H9 (cell line): ENCODE measurements at regions not wholly inside any gene's neighbourhood (a gene's known extent, or its start where the extent isn't known, plus 50 kb on each side); places are given as distances from the start of the nearest gene placed in this dataset.

Experiments
- DNase-seq: peaks from one replicate; pipeline ENCODE4 v3.0.0-alpha.2; 2017
- H2AFZ ChIP-seq: one replicate; pipeline ENCODE4 v1.6.1; 2013; ENCODE audit warnings: mild to moderate bottlenecking, low read length, control low read depth, moderate library complexity
- H2AK5ac ChIP-seq: 2 replicates; pipeline ENCODE4 v1.6.1; 2013; ENCODE audit warnings: low read length, control low read depth, mixed read lengths; ENCODE audit not compliant: insufficient read length
- H2BK120ac ChIP-seq: one replicate; pipeline ENCODE4 v1.6.1; 2013; ENCODE audit warnings: low read depth, mild to moderate bottlenecking, low read length, control low read depth, inconsistent platforms; ENCODE audit not compliant: poor library complexity, severe bottlenecking
- H2BK12ac ChIP-seq: 2 replicates; pipeline ENCODE4 v1.6.1; 2013; ENCODE audit warnings: low read length, control low read depth, mixed read lengths, low read depth; ENCODE audit not compliant: insufficient read length
- H2BK15ac ChIP-seq: 2 replicates; pipeline ENCODE4 v1.6.1; 2013; ENCODE audit warnings: low read depth, low read length, control low read depth
- H2BK20ac ChIP-seq: one replicate; pipeline ENCODE4 v1.6.1; 2013; ENCODE audit warnings: low read depth, mild to moderate bottlenecking, low read length, control low read depth, inconsistent platforms; ENCODE audit not compliant: poor library complexity, severe bottlenecking
- H2BK5ac ChIP-seq: 2 replicates; pipeline ENCODE4 v1.6.1; 2013; ENCODE audit warnings: low read length, control low read depth, mixed read lengths; ENCODE audit not compliant: insufficient read length
- H3K14ac ChIP-seq: 2 replicates; pipeline ENCODE4 v1.6.1; 2013; ENCODE audit warnings: low read length, control low read depth; ENCODE audit not compliant: insufficient read depth
- H3K18ac ChIP-seq: 2 replicates; pipeline ENCODE4 v1.6.1; 2013; ENCODE audit warnings: low read depth, mild to moderate bottlenecking, mixed read lengths, low read length, control low read depth; ENCODE audit not compliant: insufficient read length
- H3K23ac ChIP-seq: 2 replicates; pipeline ENCODE4 v1.6.1; 2013; ENCODE audit warnings: low read length, control low read depth, mixed read lengths, low read depth; ENCODE audit not compliant: insufficient read length
- H3K23me2 ChIP-seq: 2 replicates; pipeline ENCODE4 v1.6.1; 2013; ENCODE audit warnings: low read depth, mild to moderate bottlenecking, mixed read lengths, low read length, control low read depth; ENCODE audit not compliant: insufficient read length, poor library complexity, severe bottlenecking
- H3K27ac ChIP-seq: 2 replicates; pipeline ENCODE4 v1.5.1; 2013; ENCODE audit warnings: low read length, control low read depth, mixed read lengths, low read depth; ENCODE audit not compliant: insufficient read length
- H3K27me3 ChIP-seq: 2 replicates; pipeline ENCODE4 v1.6.1; 2013; ENCODE audit warnings: low read length, control low read depth, inconsistent platforms; ENCODE audit not compliant: insufficient read depth
- H3K4ac ChIP-seq: 2 replicates; pipeline ENCODE4 v1.6.1; 2013; ENCODE audit warnings: low read depth, mild to moderate bottlenecking, control low read depth, inconsistent platforms, low read length, moderate library complexity
- H3K4me1 ChIP-seq: 2 replicates; pipeline ENCODE4 v1.6.1; 2013; ENCODE audit warnings: low read length, control low read depth, inconsistent platforms; ENCODE audit not compliant: insufficient read depth
- H3K4me2 ChIP-seq: 2 replicates; pipeline ENCODE4 v1.6.1; 2013; ENCODE audit warnings: low read length, control low read depth, mixed read lengths; ENCODE audit not compliant: insufficient read length, insufficient read depth
- H3K56ac ChIP-seq: 2 replicates; pipeline ENCODE4 v1.6.1; 2013; ENCODE audit warnings: low read depth, mild to moderate bottlenecking, mixed read lengths, low read length, control low read depth; ENCODE audit not compliant: insufficient read length
- H3K79me1 ChIP-seq: 2 replicates; pipeline ENCODE4 v1.6.1; 2013; ENCODE audit warnings: low read depth, mild to moderate bottlenecking, moderate library complexity, low read length, control low read depth, inconsistent platforms; ENCODE audit not compliant: insufficient read depth, poor library complexity, severe bottlenecking
- H3K79me2 ChIP-seq: 2 replicates; pipeline ENCODE4 v1.6.1; 2013; ENCODE audit warnings: low read length, control low read depth, inconsistent platforms; ENCODE audit not compliant: insufficient read depth
- H3K9ac ChIP-seq: 2 replicates; pipeline ENCODE4 v1.6.1; 2013; ENCODE audit warnings: low read length, control low read depth, mixed read lengths; ENCODE audit not compliant: insufficient read length; ENCODE audit errors: extremely low read depth
- H3K9me3 ChIP-seq: one replicate; pipeline ENCODE4 v1.6.1; 2013; ENCODE audit warnings: low read depth, low read length, inconsistent platforms; ENCODE audit not compliant: control insufficient read depth
- H3T11ph ChIP-seq: one replicate; pipeline ENCODE4 v1.6.1; 2013; ENCODE audit warnings: mild to moderate bottlenecking, low read length, control low read depth, inconsistent platforms
- H4K20me1 ChIP-seq: one replicate; pipeline ENCODE4 v1.6.1; 2013; ENCODE audit not compliant: control insufficient read depth, insufficient read length, insufficient read depth
- H4K5ac ChIP-seq: 2 replicates; pipeline ENCODE4 v1.6.1; 2013; ENCODE audit warnings: low read depth, mild to moderate bottlenecking, mixed read lengths, low read length, control low read depth; ENCODE audit not compliant: insufficient read length
- H4K8ac ChIP-seq: replicated peaks from 2 replicates; pipeline ENCODE4 v1.6.1; 2013; ENCODE audit warnings: low read length, control low read depth, mixed read lengths, low read depth; ENCODE audit not compliant: insufficient read length
- H4K91ac ChIP-seq: 2 replicates; pipeline ENCODE4 v1.6.1; 2013; ENCODE audit warnings: low read depth, mild to moderate bottlenecking, moderate library complexity, mixed read lengths, low read length, control low read depth; ENCODE audit not compliant: insufficient read length
- H3K27ac Mint-ChIP-seq, 3 experiments: 2 replicates in 2 of 3; 3 replicates in 1 of 3; pipeline ENCODE4 v1.8.0; 2020 to 2021; ENCODE audit warnings: mixed read lengths in 3 of 3, mild to moderate bottlenecking in 1 of 3, moderate library complexity in 1 of 3
- H3K27me3 Mint-ChIP-seq: 2 replicates; pipeline ENCODE4 v1.8.0; 2021; ENCODE audit warnings: low read depth, mild to moderate bottlenecking, moderate library complexity, mixed read lengths
- H3K36me3 Mint-ChIP-seq, 3 experiments: 2 replicates in 2 of 3; 3 replicates in 1 of 3; pipeline ENCODE4 v1.8.0; 2020 to 2021; ENCODE audit warnings: low read depth in 3 of 3, mixed read lengths in 3 of 3; ENCODE audit not compliant: insufficient read depth in 1 of 3
- H3K4me1 Mint-ChIP-seq, 2 experiments: 2 replicates each; pipeline ENCODE4 v1.8.0; 2020; ENCODE audit warnings: mixed read lengths in 2 of 2
- H3K4me3 Mint-ChIP-seq, 2 experiments: 2 replicates in 1 of 2; 3 replicates in 1 of 2; pipeline ENCODE4 v1.8.0; 2020 to 2021; ENCODE audit warnings: mild to moderate bottlenecking in 2 of 2, mixed read lengths in 2 of 2, moderate library complexity in 1 of 2
- H3K9me3 Mint-ChIP-seq, 2 experiments: 2 replicates in 1 of 2; 3 replicates in 1 of 2; pipeline ENCODE4 v1.8.0; 2020; ENCODE audit warnings: mild to moderate bottlenecking in 2 of 2, mixed read lengths in 2 of 2, moderate library complexity in 1 of 2
- WGBS: extraction: QIAGEN DNeasy Blood & Tissue Kit; methylation state at CpG from one replicate; pipeline ENCODE4 v1.1.7; 2013; ENCODE audit warnings: missing lambda C conversion rate, low lambda C conversion rate, mixed read lengths; ENCODE audit not compliant: insufficient read length; ENCODE audit errors: extremely low coverage; 5-methylcytosine and 5-hydroxymethylcytosine counted together
- TF ChIP-seq, protein P1 (sequence below): fragments of 200-600 bp; sonication (generic); conservative IDR thresholded peaks from 3 replicates; pipeline ENCODE4 v1.8.0; 2021; ENCODE audit warnings: antibody characterized with exemption, mild to moderate bottlenecking

GRCh38 chr7:85840554-85840953 lies 653.7 kb upstream of the SEMA3D start:
- Histone ChIP-seq H3K23ac (no peak overlapping the region), H4K8ac (no peak overlapping the region), H2BK15ac (no peak overlapping the region), H4K91ac (no peak overlapping the region), H2BK5ac (no peak overlapping the region), H2BK12ac (no peak overlapping the region), H3K4me1 (no peaks in the 10 kb centered on the region), H3T11ph (no peak overlapping the region), H3K14ac (no peak overlapping the region), H2AK5ac (no peak overlapping the region), H3K79me2 (no peaks in the 10 kb centered on the region), H2BK20ac (no peak overlapping the region), H3K27ac (no peak overlapping the region), H3K79me1 (no peaks in the 10 kb centered on the region), H4K20me1 (no peaks in the 10 kb centered on the region), H2BK120ac (no peak overlapping the region), H3K9me3 (no peaks in the 10 kb centered on the region), H2AFZ (no peak overlapping the region), H3K4me2 (no peak overlapping the region), H3K56ac (no peak overlapping the region), H3K4ac (no peak overlapping the region), H4K5ac (no peak overlapping the region), H3K9ac (no peak overlapping the region), H3K23me2 (no peaks in the 10 kb centered on the region), H3K27me3 (no peaks in the 10 kb centered on the region), H3K18ac (no peak overlapping the region)
- TF ChIP-seq, protein P1, sequence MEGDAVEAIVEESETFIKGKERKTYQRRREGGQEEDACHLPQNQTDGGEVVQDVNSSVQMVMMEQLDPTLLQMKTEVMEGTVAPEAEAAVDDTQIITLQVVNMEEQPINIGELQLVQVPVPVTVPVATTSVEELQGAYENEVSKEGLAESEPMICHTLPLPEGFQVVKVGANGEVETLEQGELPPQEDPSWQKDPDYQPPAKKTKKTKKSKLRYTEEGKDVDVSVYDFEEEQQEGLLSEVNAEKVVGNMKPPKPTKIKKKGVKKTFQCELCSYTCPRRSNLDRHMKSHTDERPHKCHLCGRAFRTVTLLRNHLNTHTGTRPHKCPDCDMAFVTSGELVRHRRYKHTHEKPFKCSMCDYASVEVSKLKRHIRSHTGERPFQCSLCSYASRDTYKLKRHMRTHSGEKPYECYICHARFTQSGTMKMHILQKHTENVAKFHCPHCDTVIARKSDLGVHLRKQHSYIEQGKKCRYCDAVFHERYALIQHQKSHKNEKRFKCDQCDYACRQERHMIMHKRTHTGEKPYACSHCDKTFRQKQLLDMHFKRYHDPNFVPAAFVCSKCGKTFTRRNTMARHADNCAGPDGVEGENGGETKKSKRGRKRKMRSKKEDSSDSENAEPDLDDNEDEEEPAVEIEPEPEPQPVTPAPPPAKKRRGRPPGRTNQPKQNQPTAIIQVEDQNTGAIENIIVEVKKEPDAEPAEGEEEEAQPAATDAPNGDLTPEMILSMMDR: no peak
- no peaks in the 10 kb centered on the region for H3K27me3 Mint-ChIP-seq
- no peak overlapping the region for H3K27ac Mint-ChIP-seq
- no peaks in the 10 kb centered on the region for H3K4me1 Mint-ChIP-seq
- H3K4me3 Mint-ChIP-seq: no peak overlapping the region
- peaks cover 0 to 3% of the 10 kb centered on the region in 2 experiments; a peak in 1 of 5 replicates for H3K9me3 Mint-ChIP-seq
- no peaks in the 10 kb centered on the region for H3K36me3 Mint-ChIP-seq
- WGBS: no CpG with 5 or more reads among the region's 6 CpGs
- DNase-seq: no peak
